ENCODE measurements at regions not wholly inside any gene's neighbourhood (a gene's known extent, or its start where the extent isn't known, plus 50 kb on each side); places are given as distances from the start of the nearest gene placed in this dataset.
"Not testable (repeated sequence)": the region's sequence is repeated elsewhere in the genome, so short reads cannot be mapped to it uniquely, and the experiment has no call there.

DNA sequence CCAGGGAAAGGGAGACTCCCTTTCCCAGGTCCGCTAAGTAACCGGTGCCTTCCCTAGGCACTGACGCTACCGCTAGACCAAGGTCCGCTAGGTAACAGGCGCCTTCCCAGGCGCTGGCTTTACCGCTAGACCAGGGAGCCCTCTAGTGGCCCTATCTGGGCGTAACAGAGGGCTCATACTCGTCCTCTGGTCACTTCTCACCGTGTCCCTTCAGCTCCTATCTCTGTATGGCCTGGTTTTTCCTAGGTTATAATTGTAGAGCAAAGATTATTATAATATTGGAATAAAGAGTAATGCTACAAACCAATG lies 921.3 kb upstream of the PCDH10 start:
- not testable (repeated sequence) for H3K27me3 ChIP-seq (ENCODE audit: control insufficient read depth in 4 of 4, insufficient read depth in 4 of 4, low read length in 3 of 4); H3K4me1 ChIP-seq (ENCODE audit: control insufficient read depth in 4 of 4, insufficient read depth in 4 of 4, low read length in 3 of 4); H3K9me3 ChIP-seq (ENCODE audit: control insufficient read depth in 4 of 4, low read length in 3 of 4); H3K36me3 ChIP-seq (ENCODE audit: control insufficient read depth in 4 of 4, insufficient read depth in 3 of 4, low read depth in 1 of 4, low read length in 3 of 4); H3K9ac ChIP-seq (ENCODE audit: low read depth in 1 of 2, low read length in 2 of 2); H3K27ac ChIP-seq (ENCODE audit: low read depth in 1 of 2, low read length in 2 of 2)
- TF ChIP-seq RAD21 (IDR thresholded peaks at IDR 0.05) (peak; percentile 70 to 77), HNF4A (conservative IDR thresholded peaks at IDR 0.05) (peak in 1 of 2 donors; percentile 24)
- TF ChIP-seq, protein P1, sequence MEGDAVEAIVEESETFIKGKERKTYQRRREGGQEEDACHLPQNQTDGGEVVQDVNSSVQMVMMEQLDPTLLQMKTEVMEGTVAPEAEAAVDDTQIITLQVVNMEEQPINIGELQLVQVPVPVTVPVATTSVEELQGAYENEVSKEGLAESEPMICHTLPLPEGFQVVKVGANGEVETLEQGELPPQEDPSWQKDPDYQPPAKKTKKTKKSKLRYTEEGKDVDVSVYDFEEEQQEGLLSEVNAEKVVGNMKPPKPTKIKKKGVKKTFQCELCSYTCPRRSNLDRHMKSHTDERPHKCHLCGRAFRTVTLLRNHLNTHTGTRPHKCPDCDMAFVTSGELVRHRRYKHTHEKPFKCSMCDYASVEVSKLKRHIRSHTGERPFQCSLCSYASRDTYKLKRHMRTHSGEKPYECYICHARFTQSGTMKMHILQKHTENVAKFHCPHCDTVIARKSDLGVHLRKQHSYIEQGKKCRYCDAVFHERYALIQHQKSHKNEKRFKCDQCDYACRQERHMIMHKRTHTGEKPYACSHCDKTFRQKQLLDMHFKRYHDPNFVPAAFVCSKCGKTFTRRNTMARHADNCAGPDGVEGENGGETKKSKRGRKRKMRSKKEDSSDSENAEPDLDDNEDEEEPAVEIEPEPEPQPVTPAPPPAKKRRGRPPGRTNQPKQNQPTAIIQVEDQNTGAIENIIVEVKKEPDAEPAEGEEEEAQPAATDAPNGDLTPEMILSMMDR (IDR thresholded peaks at IDR 0.05; ENCODE audit: low read depth, low read length, missing input control) = peak; percentile 33
- DNase-seq (ENCODE audit: low spot score) = peak; percentile 33
- 50% methylated on average over 11 of the region's 11 CpGs for WGBS
- H3K4me3 ChIP-seq (ENCODE audit: low read depth in 1 of 3, low read length in 3 of 3) = peak overlapping the region in 2 of 3 donors; percentile 15 to 52

DNA sequence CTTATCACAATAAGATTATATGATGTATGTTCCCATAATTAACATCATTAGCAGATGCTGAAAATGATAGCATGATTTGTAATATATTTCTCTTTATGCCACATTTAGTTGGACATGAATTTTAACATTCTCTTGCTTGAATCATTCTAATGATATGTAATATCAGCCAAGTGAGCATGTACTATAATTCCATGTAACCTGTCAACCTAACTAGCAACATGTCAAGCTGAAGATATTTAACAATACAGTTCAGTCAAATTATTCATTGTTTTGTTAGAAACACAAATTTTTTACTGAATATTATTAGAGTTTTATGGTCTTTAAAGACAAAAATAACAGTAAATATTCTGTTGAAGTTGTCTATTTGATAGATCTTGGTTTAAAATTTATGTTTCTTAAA lies 920.4 kb upstream of the PCDH10 start:
- Histone ChIP-seq H3K9ac (ENCODE audit: low read depth in 1 of 2, low read length in 2 of 2) (no peak overlapping the region), H3K9me3 (ENCODE audit: control insufficient read depth in 4 of 4, low read length in 3 of 4) (peaks cover 0 to 3% (median 1%) of the 10 kb centered on the region in 4 donors), H3K27me3 (ENCODE audit: control insufficient read depth in 4 of 4, insufficient read depth in 4 of 4, low read length in 3 of 4) (peaks cover 0 to 3% (median 0%) of the 10 kb centered on the region in 4 donors), H3K4me1 (ENCODE audit: control insufficient read depth in 4 of 4, insufficient read depth in 4 of 4, low read length in 3 of 4) (no peaks in the 10 kb centered on the region), H3K27ac (ENCODE audit: low read depth in 1 of 2, low read length in 2 of 2) (no peak overlapping the region), H3K36me3 (ENCODE audit: control insufficient read depth in 4 of 4, insufficient read depth in 3 of 4, low read depth in 1 of 4, low read length in 3 of 4) (no peaks in the 10 kb centered on the region), H3K4me3 (ENCODE audit: low read depth in 1 of 3, low read length in 3 of 3) (no peak overlapping the region)
- TF ChIP-seq SP1 (IDR thresholded peaks at IDR 0.05) = no peak
- TF ChIP-seq, protein P2, sequence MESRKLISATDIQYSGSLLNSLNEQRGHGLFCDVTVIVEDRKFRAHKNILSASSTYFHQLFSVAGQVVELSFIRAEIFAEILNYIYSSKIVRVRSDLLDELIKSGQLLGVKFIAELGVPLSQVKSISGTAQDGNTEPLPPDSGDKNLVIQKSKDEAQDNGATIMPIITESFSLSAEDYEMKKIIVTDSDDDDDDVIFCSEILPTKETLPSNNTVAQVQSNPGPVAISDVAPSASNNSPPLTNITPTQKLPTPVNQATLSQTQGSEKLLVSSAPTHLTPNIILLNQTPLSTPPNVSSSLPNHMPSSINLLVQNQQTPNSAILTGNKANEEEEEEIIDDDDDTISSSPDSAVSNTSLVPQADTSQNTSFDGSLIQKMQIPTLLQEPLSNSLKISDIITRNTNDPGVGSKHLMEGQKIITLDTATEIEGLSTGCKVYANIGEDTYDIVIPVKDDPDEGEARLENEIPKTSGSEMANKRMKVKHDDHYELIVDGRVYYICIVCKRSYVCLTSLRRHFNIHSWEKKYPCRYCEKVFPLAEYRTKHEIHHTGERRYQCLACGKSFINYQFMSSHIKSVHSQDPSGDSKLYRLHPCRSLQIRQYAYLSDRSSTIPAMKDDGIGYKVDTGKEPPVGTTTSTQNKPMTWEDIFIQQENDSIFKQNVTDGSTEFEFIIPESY (IDR thresholded peaks at IDR 0.05) = no peak
- TF ChIP-seq RXRA (IDR thresholded peaks at IDR 0.05) = no peak
- TF ChIP-seq, protein P3, sequence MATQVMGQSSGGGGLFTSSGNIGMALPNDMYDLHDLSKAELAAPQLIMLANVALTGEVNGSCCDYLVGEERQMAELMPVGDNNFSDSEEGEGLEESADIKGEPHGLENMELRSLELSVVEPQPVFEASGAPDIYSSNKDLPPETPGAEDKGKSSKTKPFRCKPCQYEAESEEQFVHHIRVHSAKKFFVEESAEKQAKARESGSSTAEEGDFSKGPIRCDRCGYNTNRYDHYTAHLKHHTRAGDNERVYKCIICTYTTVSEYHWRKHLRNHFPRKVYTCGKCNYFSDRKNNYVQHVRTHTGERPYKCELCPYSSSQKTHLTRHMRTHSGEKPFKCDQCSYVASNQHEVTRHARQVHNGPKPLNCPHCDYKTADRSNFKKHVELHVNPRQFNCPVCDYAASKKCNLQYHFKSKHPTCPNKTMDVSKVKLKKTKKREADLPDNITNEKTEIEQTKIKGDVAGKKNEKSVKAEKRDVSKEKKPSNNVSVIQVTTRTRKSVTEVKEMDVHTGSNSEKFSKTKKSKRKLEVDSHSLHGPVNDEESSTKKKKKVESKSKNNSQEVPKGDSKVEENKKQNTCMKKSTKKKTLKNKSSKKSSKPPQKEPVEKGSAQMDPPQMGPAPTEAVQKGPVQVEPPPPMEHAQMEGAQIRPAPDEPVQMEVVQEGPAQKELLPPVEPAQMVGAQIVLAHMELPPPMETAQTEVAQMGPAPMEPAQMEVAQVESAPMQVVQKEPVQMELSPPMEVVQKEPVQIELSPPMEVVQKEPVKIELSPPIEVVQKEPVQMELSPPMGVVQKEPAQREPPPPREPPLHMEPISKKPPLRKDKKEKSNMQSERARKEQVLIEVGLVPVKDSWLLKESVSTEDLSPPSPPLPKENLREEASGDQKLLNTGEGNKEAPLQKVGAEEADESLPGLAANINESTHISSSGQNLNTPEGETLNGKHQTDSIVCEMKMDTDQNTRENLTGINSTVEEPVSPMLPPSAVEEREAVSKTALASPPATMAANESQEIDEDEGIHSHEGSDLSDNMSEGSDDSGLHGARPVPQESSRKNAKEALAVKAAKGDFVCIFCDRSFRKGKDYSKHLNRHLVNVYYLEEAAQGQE (IDR thresholded peaks at IDR 0.05) = no peak
- TF ChIP-seq JUND (IDR thresholded peaks at IDR 0.05) = no peak
- no peak for TF ChIP-seq GABPA (IDR thresholded peaks at IDR 0.05 in 1 of 2, conservative IDR thresholded peaks at IDR 0.05 in 1 of 2)
- TF ChIP-seq, protein P4, sequence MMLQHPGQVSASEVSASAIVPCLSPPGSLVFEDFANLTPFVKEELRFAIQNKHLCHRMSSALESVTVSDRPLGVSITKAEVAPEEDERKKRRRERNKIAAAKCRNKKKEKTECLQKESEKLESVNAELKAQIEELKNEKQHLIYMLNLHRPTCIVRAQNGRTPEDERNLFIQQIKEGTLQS (IDR thresholded peaks at IDR 0.05) = no peak
- no peak for TF ChIP-seq RAD21 (IDR thresholded peaks at IDR 0.05)
- TF ChIP-seq YY1 (IDR thresholded peaks at IDR 0.05) = no peak
- no peak for TF ChIP-seq EGR1 (IDR thresholded peaks at IDR 0.05; ENCODE audit: low read depth in 2 of 2)
- DNase-seq (ENCODE audit: low spot score) = no peak

Measured in liver (tissue), 8 donors.